ENCODE measurements at regions not wholly inside any gene's neighbourhood (a gene's known extent, or its start where the extent isn't known, plus 50 kb on each side); places are given as distances from the start of the nearest gene placed in this dataset.

GRCh38 chr5:15384176-15384575 lies 115.8 kb upstream of the FBXL7 start:
- TF ChIP-seq CTCF (IDR thresholded peaks at IDR 0.05; ENCODE audit: extremely low read depth in 1 of 2, insufficient read depth in 1 of 2, low read depth in 1 of 2, low read length in 2 of 2) (no peak), POLR2AphosphoS5 (IDR thresholded peaks at IDR 0.05; ENCODE audit: insufficient read depth, low read depth, low read length) (no peak), POLR2A (IDR thresholded peaks at IDR 0.05; ENCODE audit: low read depth, low read length) (no peak), EZH2 (IDR thresholded peaks at IDR 0.05; ENCODE audit: borderline replicate concordance, low read depth, low read length, severe bottlenecking) (no peak), MAX (IDR thresholded peaks at IDR 0.05; ENCODE audit: insufficient read depth, insufficient read length) (no peak), JUN (IDR thresholded peaks at IDR 0.05; ENCODE audit: borderline replicate concordance, insufficient read depth, insufficient read length, low read depth) (no peak), MYC (IDR thresholded peaks at IDR 0.05; ENCODE audit: low read depth, low read length) (no peak), GATA2 (IDR thresholded peaks at IDR 0.05; ENCODE audit: insufficient read depth, insufficient read length, low read depth, low read length) (no peak)

Data from endothelial cell of umbilical vein (primary cell).